NCI-H2196 treated with DMSO at 0.1 percent for 48 hours (cell line): ENCODE measurements at regions not wholly inside any gene's neighbourhood (a gene's known extent, or its start where the extent isn't known, plus 50 kb on each side); places are given as distances from the start of the nearest gene placed in this dataset.

ENCODE experiments used
- DNase-seq: peaks from one replicate; lab custom pipeline; 2025; ENCODE audit not compliant: unreplicated experiment; lab: John Stamatoyannopoulos, UW

DNA sequence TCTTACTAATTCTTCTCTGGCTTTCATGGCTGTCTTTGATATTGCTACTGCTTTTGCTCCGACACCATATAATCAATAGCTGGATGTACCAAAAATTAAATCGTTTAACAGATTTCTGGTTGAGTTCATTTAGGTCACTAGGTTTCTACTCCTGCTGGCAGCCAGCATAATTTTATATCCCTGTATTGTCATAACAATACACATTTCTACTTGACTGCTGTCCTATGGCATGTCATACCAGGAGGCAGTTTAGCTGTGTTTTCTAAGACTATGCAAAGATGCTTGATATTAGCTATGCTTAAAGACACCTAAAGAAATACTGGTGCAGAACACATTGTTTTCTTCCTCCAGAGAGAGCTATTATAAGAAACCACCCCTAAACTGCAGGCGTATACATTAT, 337.2 kb upstream of the CDH6 start:
- DNase-seq = no peak

DNA sequence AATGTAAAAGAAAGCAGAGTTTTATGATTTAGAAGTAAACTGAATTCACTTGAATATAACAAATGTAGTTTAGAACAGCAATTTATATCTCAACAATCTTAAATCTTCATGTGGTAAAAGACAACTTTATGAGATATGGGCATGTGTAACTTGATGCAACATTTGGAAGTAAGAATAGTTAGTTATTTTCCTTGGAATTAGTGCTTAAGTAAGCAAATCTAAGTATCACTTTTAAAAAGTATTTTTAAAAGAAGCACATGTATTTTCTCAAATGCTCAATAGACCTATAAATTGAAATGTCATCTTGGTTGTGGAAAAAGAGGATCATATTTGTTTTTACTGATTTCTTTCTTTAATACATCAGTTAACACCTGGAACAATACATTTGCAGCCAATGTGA, 340.3 kb upstream of the CDH6 start:
- DNase-seq = no peak

DNA sequence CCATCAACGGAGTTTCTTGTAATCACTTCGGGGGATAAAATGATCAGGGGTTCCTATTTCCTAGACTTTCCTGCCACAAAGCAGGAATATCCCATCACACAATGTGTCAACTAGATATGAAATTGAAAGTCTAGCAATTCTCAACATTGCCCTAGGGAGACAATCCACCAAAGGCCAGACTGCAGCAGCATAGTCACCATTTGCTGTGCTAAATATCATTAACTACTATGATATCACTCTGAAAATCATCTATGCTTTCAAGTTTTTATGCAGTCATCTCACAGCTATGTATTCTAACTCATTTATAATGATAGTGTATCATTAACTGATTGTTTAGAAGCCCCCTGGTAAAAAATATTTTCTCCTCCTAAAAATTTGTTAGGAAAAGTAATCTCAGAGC, 342.6 kb upstream of the CDH6 start:
- DNase-seq = no peak

DNA sequence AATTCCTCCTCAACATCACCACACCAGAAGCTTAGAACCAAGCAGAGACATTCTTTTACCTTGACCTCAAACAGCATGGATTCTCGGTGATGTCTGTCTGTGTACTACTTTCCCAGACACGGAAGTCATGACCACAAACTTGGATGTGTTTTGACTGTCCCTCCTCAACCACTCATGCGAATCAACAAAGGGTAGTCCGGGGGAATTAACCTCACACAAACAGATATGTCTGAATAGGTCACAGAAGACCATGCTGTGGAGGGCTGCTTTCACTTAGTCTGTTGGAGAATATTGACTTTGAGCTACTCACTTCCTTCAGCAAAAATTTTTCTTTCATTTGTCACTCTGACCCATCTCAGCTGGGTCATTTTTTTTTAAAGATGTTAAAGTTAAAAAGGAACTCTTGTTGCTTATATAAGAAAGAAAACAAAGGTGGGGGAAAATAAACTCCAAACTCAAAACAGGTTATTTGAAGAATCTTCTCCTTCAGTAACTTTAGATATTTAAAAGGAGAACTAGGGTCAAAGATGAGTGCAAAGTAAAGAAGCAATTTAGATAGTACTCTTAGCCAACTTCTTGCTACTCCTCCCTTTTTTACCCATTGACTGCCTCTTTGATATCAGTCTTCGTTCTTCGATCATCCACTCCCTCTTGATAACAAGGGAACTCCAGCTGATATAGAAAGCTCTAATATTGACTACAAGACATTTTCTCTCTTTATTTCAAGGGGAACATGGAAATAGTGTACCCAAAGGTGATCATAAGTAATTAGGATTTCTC, 343.4 kb upstream of the CDH6 start:
- no peak for DNase-seq

DNA sequence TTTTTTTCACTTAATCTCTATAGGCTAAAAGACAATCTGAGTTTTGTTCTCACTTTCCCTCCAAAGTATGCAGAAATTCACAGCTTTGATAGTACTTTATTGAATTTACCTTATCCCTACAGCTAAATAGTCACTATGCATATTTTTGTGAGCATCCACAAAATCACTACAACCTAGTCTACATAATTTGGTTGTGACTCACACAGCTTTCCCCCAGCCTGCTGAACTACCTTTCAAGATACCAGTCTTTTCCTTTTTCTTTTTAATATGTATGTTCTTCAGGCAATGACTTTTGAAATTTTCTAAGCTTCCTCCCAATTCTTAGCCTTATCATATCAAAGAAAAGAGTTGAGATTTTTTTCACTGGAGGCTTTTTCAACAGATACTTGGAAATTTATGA, 347.3 kb upstream of the CDH6 start:
- DNase-seq = no peak

DNA sequence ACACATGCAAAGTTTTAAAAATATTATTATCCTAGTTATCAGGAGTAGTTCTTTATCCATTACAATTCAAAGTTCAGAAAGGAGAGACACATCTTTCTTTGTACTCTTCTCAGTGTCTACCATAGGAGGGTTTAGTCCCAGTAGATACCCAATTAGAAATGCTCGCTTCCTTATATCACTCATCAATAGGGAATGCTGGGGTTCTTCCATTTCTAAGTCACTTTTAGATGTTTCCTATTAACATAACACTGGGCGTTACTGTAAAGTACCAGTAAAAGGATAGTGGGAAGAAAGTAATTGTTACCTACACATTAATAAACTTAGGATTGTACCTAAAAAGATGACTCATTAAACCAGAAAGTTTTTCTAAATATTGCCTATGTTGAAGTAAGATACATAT, 348.3 kb upstream of the CDH6 start:
- no peak for DNase-seq

DNA sequence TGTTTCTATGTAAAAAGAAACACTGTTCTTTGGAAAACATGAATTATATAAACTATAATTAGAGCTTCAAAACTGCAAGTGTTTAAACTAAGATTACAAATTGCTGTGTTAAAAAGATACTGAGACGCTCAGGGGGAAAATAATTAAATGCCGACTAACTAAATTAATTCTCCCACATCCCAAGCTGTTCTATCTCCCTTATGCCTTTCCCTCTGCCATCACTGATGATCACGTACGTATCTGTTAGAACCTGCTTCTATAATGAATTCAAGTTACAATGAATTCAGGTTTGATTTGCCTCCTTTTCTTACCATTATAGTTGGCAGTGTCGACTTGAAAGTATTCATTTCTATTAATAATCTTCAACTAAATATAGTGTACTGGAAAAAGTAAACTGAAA, 349.9 kb upstream of the CDH6 start:
- DNase-seq = no peak

DNA sequence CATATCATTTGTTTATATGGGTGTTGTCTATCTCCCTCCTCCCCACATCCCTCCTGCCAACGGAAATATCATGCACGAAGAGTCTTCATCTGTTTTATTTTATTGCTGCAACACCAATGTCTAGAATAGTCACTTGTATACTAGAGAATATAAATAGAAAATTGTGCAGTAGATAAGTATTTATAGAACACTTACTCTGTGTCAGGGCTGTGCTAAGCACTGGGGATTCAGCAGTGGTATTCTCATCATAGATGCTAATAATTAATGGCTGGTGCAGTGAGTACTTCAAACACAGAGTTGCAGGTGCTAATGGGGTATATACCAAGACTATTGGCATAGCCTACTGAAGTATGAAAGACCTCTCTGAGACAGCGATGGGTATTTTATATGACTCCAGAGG, 353.5 kb upstream of the CDH6 start:
- DNase-seq = no peak

DNA sequence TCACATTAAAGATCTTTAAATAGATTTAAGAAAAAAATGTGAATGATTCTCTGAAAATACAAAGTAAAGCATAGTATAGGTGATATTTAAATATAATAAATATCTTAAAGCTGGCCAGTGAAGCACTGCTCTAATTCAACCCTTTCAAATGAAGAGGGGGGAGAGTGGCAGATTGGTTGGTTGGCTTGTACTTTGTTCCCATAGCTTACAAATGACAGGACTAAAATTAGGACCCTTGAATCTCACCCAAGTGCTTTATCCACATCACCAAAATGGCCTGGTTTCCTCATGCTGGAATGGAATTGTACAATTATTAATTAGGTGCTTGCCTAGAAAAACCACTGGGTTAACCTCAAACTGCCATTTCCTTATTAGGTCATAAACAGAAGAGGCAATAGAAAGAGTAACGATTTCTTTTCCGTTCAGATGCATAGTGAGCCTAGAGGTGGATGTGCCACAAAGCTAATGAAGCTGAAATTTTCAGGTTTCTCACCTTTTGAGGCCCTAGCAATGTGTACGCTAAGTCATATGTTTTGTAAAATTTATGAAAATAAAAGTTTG, 354.5 kb upstream of the CDH6 start:
- DNase-seq = no peak

DNA sequence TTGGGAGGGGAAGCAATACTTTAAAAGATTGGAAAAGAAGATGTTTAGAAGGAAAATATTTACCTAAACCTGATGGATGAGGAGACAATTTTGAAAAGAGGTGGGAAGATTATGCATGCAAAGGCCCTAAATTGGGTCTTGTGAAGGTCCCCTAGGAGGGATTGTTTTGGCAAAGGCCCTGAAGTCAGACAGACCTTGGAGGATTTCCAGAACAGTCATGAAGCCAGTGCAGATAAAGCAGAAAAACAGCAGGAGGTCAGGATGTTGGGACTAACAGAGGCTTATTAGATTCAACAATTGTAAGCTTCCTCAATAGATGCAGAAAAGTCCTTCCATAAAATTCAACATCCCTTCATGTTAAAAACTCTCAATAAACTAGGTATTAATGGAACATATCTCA, 361.0 kb upstream of the CDH6 start:
- no peak for DNase-seq

DNA sequence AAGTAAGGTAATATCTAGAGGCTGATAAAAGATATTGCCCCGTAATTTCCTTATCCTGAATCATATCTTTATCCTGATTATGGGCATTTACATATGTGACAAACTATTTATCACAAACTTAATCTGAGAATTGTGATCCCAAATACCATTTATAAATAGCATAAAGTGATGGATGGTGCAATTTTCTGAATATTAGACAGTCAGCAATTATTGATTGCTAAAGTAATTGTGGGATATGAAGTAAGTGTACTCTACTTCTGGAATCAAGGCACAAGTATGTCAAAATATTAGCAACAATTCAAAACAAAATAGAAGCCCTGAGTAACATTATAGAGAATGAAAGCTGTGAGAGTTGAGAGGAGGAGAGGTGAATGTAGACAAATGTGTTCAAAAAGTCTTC, 361.9 kb upstream of the CDH6 start:
- no peak for DNase-seq

DNA sequence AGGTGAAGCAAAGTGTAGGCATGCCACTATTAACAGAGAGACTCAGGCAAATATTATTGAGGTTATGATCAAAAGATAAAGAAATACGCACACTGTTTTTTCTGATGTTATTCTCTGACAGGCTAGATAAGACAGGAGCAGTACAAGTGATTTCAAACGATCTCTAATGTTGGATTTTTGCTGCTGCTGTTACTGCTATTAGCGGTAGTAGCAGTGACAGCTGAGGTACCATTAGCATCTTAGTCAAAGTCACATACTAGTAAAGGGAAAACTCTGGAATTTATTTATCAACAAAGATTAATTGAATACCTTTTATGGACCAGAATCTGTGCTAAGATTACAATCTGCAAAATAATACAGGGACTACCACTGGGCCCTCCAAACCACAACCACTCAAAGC, 362.4 kb upstream of the CDH6 start:
- no peak for DNase-seq

DNA sequence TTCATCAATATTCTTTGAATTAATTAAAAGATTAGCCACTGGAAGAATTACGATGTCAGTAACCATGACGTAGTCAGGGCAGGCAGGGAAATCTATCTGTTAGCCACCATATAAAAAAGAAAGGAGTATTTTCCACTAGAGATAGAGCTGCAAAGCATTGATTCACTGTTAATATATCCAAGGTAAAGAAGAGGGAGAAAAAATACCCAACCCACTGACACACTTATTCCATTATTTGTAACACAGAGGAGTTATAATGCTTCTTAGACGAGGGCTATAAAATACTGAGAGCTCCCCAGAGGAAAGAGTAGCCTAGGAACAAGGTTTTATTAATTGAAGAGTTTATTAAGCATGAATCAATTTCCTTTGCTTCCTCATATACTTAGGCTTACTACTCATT, 382.2 kb upstream of the CDH6 start:
- no peak for DNase-seq

DNA sequence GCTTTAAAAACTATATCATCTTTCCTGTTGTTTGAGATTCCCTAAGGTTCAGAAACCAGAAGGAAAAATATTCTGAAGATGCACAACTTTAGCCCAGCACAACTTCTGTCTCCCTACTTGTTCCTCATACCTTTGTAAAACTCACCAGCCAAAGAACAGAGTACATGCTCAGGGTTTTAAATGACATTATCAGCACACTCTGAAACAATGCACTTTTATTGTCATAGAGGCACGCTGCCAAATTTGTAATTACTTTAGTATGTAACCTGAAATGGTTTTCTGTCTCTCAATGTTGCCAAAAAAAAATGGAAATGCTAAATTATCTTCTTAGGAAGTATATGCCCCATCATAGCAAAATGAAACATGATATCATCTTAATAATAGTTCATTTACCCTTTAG, 383.6 kb upstream of the CDH6 start:
- DNase-seq = no peak

DNA sequence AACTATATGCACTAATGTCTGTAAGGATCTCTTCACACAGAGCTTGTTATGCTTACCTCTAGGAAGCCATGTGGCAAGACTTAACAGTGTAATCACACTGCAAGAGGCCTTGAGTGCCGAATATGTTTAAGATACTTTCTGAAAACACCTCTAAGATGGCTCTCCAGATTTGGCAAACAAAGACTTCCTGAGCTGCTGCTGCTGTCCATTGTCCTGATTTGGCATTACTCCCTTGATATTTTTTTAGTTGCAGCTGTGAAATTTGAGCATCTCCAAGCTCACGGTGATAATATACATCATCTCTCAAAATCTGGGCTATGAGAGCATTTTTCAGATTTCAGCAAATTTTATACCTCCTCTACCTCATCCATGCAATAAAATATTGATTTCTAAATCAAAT, 384.5 kb upstream of the CDH6 start:
- no peak for DNase-seq

DNA sequence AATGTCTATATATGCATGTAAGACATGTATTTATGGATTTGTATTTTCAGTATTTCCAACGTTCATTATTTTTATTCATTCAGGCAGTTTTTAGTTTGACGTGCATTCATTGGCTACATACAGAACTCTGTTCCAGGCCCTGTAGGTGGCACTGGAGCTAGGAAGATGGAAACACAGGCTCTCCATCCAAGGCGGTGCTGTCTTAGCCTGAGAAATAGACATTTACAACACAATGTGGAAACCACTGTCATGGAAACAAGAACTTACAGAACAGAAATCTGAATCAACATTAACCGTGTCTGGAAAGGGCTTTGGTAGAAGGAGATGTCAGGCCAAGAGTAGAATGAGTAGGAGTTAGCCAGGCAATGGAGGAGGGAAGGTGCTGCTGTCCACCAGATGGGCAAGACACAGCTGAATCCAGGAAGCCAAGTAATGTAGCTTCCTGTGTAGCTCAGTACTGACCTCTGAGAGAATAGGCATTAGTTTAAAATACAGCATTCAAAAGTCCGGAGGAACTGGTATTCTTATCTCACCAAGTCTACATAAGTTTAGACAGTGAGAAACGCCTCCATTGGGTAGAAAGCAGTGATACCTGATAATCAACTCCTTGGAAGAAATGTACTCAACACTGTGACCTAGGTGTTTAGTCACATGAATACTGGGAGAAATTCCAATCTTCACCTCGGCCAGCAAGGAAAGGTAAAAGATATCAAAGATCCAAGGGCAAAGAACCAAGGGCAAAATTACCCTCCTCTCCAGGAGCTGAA, 388.6 kb upstream of the CDH6 start:
- DNase-seq = no peak

DNA sequence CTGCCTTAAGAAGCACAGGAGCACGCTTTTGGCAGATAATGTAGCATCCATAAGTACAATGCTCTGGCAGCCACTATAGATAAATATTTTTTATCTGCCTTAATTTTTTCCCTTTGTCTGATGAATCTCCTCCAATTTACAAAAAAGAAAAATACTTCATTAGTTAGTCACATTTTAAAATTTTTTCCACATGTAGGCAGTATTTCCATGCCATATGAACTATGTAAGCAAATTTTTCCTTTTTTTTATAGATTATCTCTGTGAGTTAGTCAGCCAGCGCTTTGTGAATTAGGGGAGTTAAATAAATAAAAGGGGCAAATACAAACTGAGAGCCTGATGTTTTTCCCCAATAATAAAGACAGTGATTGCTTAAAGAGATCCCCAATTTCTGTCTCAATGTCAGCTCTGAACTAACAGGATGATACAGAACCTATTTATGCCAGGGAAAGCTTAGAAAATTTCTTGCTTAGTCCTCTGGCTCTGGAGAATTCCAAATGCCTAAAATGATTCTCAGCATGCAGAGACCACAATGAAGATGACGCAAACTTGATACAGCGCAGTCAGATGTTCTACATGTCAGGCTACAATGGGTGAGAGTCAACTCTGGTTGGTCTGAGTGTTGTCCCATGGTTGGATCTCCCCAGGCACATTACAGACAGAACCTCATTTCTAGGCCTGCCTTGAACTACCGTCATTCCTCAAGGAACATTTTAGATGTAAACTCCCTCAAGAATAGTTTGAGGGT, 390.4 kb upstream of the CDH6 start:
- DNase-seq = no peak

DNA sequence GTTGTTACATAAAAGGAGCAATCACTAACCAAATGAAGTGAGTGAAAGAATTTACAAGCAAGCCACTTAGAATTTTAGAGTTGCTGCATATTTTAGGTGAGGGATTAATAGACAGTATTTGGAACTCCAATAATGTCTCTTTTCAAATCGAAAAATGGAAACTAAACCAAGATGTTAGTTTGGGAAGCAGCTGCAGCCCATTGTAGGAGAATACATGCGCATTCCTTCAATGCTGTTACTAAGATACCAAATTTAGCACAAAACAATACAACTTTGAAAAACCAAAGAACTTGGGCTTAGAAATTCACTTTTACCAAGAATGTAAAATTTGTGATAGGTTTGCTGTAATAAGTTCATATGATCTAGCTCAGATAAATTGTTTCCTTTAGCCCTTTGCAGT, 411.8 kb upstream of the CDH6 start:
- DNase-seq = no peak

DNA sequence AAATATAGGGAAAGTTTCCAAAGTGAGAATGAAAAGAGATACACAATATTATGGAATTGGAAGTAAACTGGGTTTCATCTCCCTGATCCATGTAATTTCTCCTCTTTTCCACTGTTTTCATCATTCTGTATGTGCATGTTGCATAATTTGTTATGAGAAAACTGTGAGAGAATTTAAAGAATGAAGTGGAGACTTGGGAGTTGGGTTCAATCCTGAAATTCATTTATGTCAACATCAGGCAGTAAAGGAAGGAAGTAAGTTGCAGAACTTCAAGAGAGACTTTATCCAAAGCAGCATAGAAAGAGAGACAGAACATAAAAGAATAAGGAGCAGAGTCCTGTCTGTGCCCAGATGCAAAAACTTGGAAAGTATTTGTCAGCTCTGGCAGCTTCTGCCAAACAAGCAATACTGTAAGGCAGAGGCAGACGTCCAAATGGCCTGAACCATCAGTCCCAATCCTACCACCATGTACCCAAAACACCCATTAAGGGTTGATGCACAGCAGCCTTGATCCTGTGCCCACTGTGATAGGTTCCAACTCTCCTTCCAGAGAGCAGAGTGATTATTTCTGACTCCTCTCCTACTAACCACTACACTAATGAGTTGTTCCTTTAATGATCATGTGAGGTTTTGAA, 425.3 kb upstream of the CDH6 start:
- no peak for DNase-seq

DNA sequence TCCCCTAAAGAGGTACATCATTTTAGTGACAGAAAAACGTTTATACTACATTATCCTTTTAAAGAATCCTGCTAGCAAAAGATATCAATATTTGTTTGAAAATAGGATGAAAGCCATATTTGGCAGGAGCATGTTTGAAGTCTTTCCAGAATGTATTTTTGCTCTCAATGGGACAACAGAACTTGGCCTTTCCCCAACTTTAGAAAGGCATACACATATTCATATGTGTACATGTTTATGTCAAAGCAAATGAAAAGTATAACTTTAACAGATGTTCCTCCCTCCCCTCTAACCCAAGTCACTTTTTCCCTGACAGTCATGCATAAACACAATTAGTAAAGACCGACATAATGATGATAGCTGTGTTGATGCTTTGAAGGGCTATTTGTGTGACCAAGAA, 427.8 kb upstream of the CDH6 start:
- DNase-seq = no peak

DNA sequence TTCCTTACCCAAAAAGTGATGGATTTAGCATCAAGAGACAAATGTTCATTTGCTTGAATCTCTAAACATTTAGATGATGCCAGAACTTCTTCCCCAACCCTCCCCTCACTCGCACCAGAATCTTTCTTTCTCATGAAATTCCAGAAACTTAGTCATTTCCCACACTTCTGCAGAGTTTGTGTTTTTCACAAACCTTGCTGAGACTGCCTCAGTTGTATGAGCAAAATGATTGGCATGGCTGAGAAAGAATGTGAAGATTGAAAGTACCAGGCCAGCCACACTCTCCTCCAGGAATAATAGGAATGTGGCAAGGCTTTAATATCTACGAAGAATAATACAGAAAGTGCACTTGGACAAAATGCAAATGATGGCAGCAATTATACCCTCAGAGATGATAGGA, 428.3 kb upstream of the CDH6 start:
- no peak for DNase-seq
